ENCODE measurements at regions not wholly inside any gene's neighbourhood (a gene's known extent, or its start where the extent isn't known, plus 50 kb on each side); places are given as distances from the start of the nearest gene placed in this dataset.
"Not testable (repeated sequence)": the region's sequence is repeated elsewhere in the genome, so short reads cannot be mapped to it uniquely, and the experiment has no call there.

DNA sequence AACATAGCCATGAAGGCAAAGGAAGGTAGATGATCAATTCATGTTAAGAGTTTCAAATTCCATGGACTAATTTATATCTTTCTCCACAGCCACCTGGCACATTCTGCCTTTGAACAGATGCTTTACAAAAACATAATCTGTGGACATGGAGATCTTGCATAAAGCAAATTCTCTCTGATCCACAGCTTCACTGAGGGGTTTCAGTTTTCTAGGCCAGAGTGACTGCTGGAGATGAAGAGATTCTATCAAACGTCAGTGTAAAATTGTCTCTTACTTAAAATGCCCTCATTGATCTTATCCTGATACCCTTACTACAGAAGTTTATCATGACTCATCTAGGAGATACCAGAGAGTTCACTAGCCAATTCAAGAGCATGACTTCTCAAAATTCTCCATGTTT lies 291.6 kb downstream of the DAD1 start:
- H3K9ac ChIP-seq (ENCODE audit: insufficient read length, low read depth), result no peak overlapping the region
- no peaks in the 10 kb centered on the region for H3K36me3 ChIP-seq (ENCODE audit: insufficient read depth, insufficient read length, low read length)
- no peaks in the 10 kb centered on the region for H3K9me3 ChIP-seq (ENCODE audit: insufficient read depth, low read length)
- DNase-seq (ENCODE audit: low read depth, low spot score), result no peak
- no peak overlapping the region for H3K4me3 ChIP-seq (ENCODE audit: insufficient read length, low read depth)
- no peak for TF ChIP-seq ZNF274 (IDR thresholded peaks at IDR 0.05; ENCODE audit: low read depth, low read length)
- TF ChIP-seq YY1 (IDR thresholded peaks at IDR 0.05; ENCODE audit: insufficient read depth, insufficient read length), result no peak
- no peak for TF ChIP-seq SUZ12 (IDR thresholded peaks at IDR 0.05; ENCODE audit: extremely low read depth, insufficient read depth, insufficient read length)
- no peaks in the 10 kb centered on the region for H3K4me1 ChIP-seq (ENCODE audit: insufficient read depth, insufficient read length)
- no peaks in the 10 kb centered on the region for H3K27me3 ChIP-seq (ENCODE audit: insufficient read depth, insufficient read length)

DNA sequence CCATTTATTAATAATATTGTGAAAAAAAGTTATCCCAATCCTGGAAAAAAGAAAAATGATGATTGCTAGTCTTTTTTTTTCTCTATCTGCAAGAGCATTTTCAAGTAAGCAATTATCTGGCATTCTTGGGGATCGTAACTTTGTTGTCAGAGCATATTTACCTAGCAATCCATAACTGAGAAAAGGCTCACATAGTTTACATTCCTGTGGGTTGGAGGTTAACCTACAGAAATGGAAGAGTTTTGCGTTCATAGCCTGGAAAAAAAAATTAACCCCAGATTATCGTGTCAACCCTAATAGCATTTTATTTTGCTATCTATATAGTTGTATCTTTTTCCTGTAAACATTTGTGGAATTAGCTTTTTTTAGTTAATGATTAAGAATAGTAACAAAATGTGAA lies 292.3 kb downstream of the DAD1 start:
- no peak for TF ChIP-seq ZNF274 (IDR thresholded peaks at IDR 0.05; ENCODE audit: low read depth, low read length)
- no peak for TF ChIP-seq SUZ12 (IDR thresholded peaks at IDR 0.05; ENCODE audit: extremely low read depth, insufficient read depth, insufficient read length)
- no peak for TF ChIP-seq YY1 (IDR thresholded peaks at IDR 0.05; ENCODE audit: insufficient read depth, insufficient read length)
- Histone ChIP-seq H3K27me3 (ENCODE audit: insufficient read depth, insufficient read length) (no peaks in the 10 kb centered on the region), H3K4me3 (ENCODE audit: insufficient read length, low read depth) (no peak overlapping the region), H3K4me1 (ENCODE audit: insufficient read depth, insufficient read length) (no peaks in the 10 kb centered on the region), H3K36me3 (ENCODE audit: insufficient read depth, insufficient read length, low read length) (no peaks in the 10 kb centered on the region), H3K9ac (ENCODE audit: insufficient read length, low read depth) (no peak overlapping the region), H3K9me3 (ENCODE audit: insufficient read depth, low read length) (no peaks in the 10 kb centered on the region)
- no peak for DNase-seq (ENCODE audit: low read depth, low spot score)

DNA sequence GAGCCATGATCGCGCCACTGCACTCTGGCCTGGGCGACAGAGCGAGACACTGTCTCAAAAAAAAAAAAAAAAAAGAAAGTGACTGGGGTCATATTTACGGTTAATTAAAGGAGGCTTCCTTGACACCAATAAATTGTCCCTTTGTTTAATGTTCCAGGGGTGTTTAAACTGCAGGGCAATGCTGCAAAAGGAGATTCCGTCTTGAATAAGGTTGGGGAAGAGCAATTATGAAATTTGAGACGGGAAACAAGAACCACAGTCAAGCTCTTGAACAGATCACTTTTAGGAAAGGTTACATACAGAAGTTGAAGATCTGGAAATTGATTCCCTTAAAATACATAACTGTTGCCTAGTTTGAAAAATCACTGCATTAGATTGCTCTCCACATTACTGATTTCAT lies 292.9 kb downstream of the DAD1 start:
- Histone ChIP-seq H3K4me3 (ENCODE audit: insufficient read length, low read depth) (no peak overlapping the region), H3K27me3 (ENCODE audit: insufficient read depth, insufficient read length) (no peaks in the 10 kb centered on the region), H3K36me3 (ENCODE audit: insufficient read depth, insufficient read length, low read length) (no peaks in the 10 kb centered on the region)

DNA sequence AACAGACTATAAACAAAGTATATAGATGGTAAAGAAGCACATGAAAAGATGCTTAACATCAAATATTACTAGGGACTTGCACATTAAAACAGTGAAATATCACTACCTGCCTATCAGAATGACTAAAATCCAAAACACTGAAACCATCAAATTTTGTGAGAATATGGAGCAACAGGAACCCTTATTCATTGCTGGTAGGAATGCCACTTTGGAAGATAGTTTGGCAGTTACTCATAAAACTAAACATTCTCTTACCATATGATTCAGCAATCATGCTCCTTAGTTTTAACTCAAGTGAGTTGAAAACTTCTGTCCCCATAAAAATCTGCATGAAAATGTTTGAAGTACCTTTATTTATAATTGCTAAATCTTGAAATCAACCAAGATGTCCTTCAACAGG lies 297.6 kb downstream of the DAD1 start:
- H3K36me3 ChIP-seq (ENCODE audit: insufficient read depth, insufficient read length, low read length), result no peaks in the 10 kb centered on the region
- H3K9ac ChIP-seq (ENCODE audit: insufficient read length, low read depth), result no peak overlapping the region
- H3K4me3 ChIP-seq (ENCODE audit: insufficient read length, low read depth), result no peak overlapping the region
- TF ChIP-seq SUZ12 (IDR thresholded peaks at IDR 0.05; ENCODE audit: extremely low read depth, insufficient read depth, insufficient read length) (no peak), YY1 (IDR thresholded peaks at IDR 0.05; ENCODE audit: insufficient read depth, insufficient read length) (no peak), ZNF274 (IDR thresholded peaks at IDR 0.05; ENCODE audit: low read depth, low read length) (no peak)
- DNase-seq (ENCODE audit: low read depth, low spot score), result no peak
- no peaks in the 10 kb centered on the region for H3K27me3 ChIP-seq (ENCODE audit: insufficient read depth, insufficient read length)
- H3K9me3 ChIP-seq (ENCODE audit: insufficient read depth, low read length), result no peaks in the 10 kb centered on the region
- H3K4me1 ChIP-seq (ENCODE audit: insufficient read depth, insufficient read length), result no peaks in the 10 kb centered on the region

More for the DNA sequence above, 292.9 kb downstream of the DAD1 start:
- H3K9ac ChIP-seq (ENCODE audit: insufficient read length, low read depth), result no peak overlapping the region
- TF ChIP-seq SUZ12 (IDR thresholded peaks at IDR 0.05; ENCODE audit: extremely low read depth, insufficient read depth, insufficient read length) (no peak), YY1 (IDR thresholded peaks at IDR 0.05; ENCODE audit: insufficient read depth, insufficient read length) (no peak), ZNF274 (IDR thresholded peaks at IDR 0.05; ENCODE audit: low read depth, low read length) (no peak)
- no peaks in the 10 kb centered on the region for H3K4me1 ChIP-seq (ENCODE audit: insufficient read depth, insufficient read length)
- H3K9me3 ChIP-seq (ENCODE audit: insufficient read depth, low read length), result no peaks in the 10 kb centered on the region
- DNase-seq (ENCODE audit: low read depth, low spot score), result no peak

DNA sequence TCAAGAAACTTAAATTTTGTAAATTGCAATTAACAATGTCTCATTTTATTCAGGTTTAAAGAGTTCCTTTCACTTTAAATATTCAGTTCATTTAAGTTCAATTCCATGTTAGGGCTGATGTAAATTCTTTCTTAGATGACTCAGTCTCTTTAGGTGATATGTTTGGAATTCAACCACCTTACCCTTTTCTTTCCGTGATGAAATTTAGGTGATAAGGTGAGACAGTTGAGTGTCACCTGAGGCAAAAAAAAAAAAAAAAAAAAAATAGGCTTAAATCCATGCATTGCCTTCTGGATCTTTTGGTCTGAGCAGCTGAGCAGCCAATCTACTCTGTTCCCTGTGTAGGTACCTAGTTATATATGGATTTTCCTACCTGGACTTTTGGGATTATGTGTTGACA lies 299.5 kb downstream of the DAD1 start:
- no peaks in the 10 kb centered on the region for H3K9me3 ChIP-seq (ENCODE audit: insufficient read depth, low read length)
- H3K27me3 ChIP-seq (ENCODE audit: insufficient read depth, insufficient read length), result no peaks in the 10 kb centered on the region
- no peak overlapping the region for H3K4me3 ChIP-seq (ENCODE audit: insufficient read length, low read depth)
- no peak for TF ChIP-seq YY1 (IDR thresholded peaks at IDR 0.05; ENCODE audit: insufficient read depth, insufficient read length)
- no peak for TF ChIP-seq SUZ12 (IDR thresholded peaks at IDR 0.05; ENCODE audit: extremely low read depth, insufficient read depth, insufficient read length)
- TF ChIP-seq ZNF274 (IDR thresholded peaks at IDR 0.05; ENCODE audit: low read depth, low read length), result no peak
- H3K36me3 ChIP-seq (ENCODE audit: insufficient read depth, insufficient read length, low read length), result no peaks in the 10 kb centered on the region
- H3K4me1 ChIP-seq (ENCODE audit: insufficient read depth, insufficient read length), result no peaks in the 10 kb centered on the region
- no peak for DNase-seq (ENCODE audit: low read depth, low spot score)
- no peak overlapping the region for H3K9ac ChIP-seq (ENCODE audit: insufficient read length, low read depth)

DNA sequence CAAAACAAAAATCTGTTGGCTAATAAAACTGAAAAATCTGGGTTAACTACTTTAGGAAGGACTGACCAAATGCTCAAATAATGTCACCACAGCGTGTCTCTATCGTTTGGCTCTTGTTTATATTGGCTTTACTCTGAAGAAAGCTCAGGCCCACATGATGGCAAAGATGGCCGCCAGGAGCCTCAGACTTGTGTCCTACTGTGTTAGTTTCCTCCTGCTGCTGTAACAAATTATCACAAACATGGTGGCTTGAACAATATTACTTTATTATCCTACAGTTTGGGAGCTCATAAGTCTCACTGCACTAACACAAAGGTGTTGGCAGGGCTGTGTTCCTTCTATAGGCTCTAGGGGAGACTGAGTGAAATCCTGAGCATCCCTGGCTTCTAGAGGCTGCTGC lies 303.0 kb downstream of the DAD1 start:
- no peaks in the 10 kb centered on the region for H3K4me1 ChIP-seq (ENCODE audit: insufficient read depth, insufficient read length)
- no peak for DNase-seq (ENCODE audit: low read depth, low spot score)
- no peak overlapping the region for H3K4me3 ChIP-seq (ENCODE audit: insufficient read length, low read depth)
- H3K36me3 ChIP-seq (ENCODE audit: insufficient read depth, insufficient read length, low read length), result no peaks in the 10 kb centered on the region
- H3K9me3 ChIP-seq (ENCODE audit: insufficient read depth, low read length), result no peaks in the 10 kb centered on the region
- no peaks in the 10 kb centered on the region for H3K27me3 ChIP-seq (ENCODE audit: insufficient read depth, insufficient read length)
- H3K9ac ChIP-seq (ENCODE audit: insufficient read length, low read depth), result no peak overlapping the region
- TF ChIP-seq YY1 (IDR thresholded peaks at IDR 0.05; ENCODE audit: insufficient read depth, insufficient read length) (no peak), SUZ12 (IDR thresholded peaks at IDR 0.05; ENCODE audit: extremely low read depth, insufficient read depth, insufficient read length) (no peak), ZNF274 (IDR thresholded peaks at IDR 0.05; ENCODE audit: low read depth, low read length) (no peak)

DNA sequence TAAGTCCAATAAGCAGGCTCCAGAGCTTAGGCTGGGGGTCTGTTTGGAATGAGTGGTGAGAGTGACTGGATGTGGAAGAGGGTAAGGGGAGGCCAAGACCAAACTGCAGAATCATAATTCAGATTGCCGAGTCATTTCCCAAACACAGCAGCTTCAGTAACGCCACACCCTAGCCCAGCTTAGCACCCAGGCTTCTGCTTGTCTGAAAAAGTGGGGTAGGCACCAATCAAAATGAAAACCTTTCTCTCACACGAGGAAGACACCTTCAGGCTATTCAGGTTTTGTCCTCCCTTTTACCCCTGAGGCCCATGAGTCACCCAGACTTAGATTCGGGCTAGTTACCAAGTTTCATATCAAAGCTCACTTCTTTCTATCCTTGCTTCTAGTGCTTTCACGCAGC lies 306.1 kb downstream of the DAD1 start:
- DNase-seq (ENCODE audit: low read depth, low spot score), result no peak
- H3K4me3 ChIP-seq (ENCODE audit: insufficient read length, low read depth), result no peak overlapping the region
- TF ChIP-seq YY1 (IDR thresholded peaks at IDR 0.05; ENCODE audit: insufficient read depth, insufficient read length), result no peak
- no peak for TF ChIP-seq SUZ12 (IDR thresholded peaks at IDR 0.05; ENCODE audit: extremely low read depth, insufficient read depth, insufficient read length)
- no peak for TF ChIP-seq ZNF274 (IDR thresholded peaks at IDR 0.05; ENCODE audit: low read depth, low read length)
- no peaks in the 10 kb centered on the region for H3K27me3 ChIP-seq (ENCODE audit: insufficient read depth, insufficient read length)
- H3K36me3 ChIP-seq (ENCODE audit: insufficient read depth, insufficient read length, low read length), result no peaks in the 10 kb centered on the region
- H3K9ac ChIP-seq (ENCODE audit: insufficient read length, low read depth), result no peak overlapping the region
- no peaks in the 10 kb centered on the region for H3K9me3 ChIP-seq (ENCODE audit: insufficient read depth, low read length)
- no peaks in the 10 kb centered on the region for H3K4me1 ChIP-seq (ENCODE audit: insufficient read depth, insufficient read length)

DNA sequence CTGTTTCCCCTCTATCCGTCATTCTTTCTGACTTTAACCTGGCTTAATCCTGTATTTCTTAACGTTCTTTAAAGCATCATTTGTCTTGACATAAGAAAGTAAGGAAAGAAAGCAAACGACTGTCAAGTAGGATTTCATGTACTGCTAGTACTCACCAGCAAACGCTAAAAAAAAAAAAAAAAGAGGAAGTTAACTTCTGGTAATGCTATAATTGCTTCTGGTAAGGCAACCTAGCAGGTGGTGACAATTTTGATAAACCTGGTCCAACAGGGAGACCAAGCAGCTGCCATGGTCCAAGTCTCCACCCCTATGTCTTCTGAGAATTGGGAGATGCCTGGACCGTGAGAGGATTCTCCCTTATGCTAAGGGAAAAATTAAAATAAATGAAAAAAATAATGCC lies 306.6 kb downstream of the DAD1 start:
- H3K9ac ChIP-seq (ENCODE audit: insufficient read length, low read depth), result no peak overlapping the region
- H3K4me1 ChIP-seq (ENCODE audit: insufficient read depth, insufficient read length), result no peaks in the 10 kb centered on the region
- DNase-seq (ENCODE audit: low read depth, low spot score), result no peak
- no peak overlapping the region for H3K4me3 ChIP-seq (ENCODE audit: insufficient read length, low read depth)
- H3K36me3 ChIP-seq (ENCODE audit: insufficient read depth, insufficient read length, low read length), result no peaks in the 10 kb centered on the region
- H3K9me3 ChIP-seq (ENCODE audit: insufficient read depth, low read length), result no peaks in the 10 kb centered on the region
- TF ChIP-seq ZNF274 (IDR thresholded peaks at IDR 0.05; ENCODE audit: low read depth, low read length) (no peak), SUZ12 (IDR thresholded peaks at IDR 0.05; ENCODE audit: extremely low read depth, insufficient read depth, insufficient read length) (no peak), YY1 (IDR thresholded peaks at IDR 0.05; ENCODE audit: insufficient read depth, insufficient read length) (no peak)
- no peaks in the 10 kb centered on the region for H3K27me3 ChIP-seq (ENCODE audit: insufficient read depth, insufficient read length)

DNA sequence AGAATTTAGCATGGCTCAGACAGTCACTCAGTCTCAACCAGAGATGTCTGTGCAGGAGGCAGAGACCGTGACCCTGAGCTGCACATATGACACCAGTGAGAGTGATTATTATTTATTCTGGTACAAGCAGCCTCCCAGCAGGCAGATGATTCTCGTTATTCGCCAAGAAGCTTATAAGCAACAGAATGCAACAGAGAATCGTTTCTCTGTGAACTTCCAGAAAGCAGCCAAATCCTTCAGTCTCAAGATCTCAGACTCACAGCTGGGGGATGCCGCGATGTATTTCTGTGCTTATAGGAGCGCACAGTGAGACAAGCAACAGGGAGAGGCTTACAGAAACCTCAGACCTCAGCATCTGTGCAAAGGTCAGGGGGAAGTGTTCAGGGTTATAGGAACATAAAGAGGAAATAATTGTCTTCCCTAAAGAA lies 307.6 kb downstream of the DAD1 start:
- not testable (repeated sequence) for H3K9me3 ChIP-seq (ENCODE audit: insufficient read depth, low read length); H3K9ac ChIP-seq (ENCODE audit: insufficient read length, low read depth); H3K4me3 ChIP-seq (ENCODE audit: insufficient read length, low read depth); H3K4me1 ChIP-seq (ENCODE audit: insufficient read depth, insufficient read length); H3K27me3 ChIP-seq (ENCODE audit: insufficient read depth, insufficient read length); DNase-seq (ENCODE audit: low read depth, low spot score); H3K36me3 ChIP-seq (ENCODE audit: insufficient read depth, insufficient read length, low read length)

All from NT2/D1 (cell line).